HG02763 (cell line): ENCODE measurements at regions not wholly inside any gene's neighbourhood (a gene's known extent, or its start where the extent isn't known, plus 50 kb on each side); places are given as distances from the start of the nearest gene placed in this dataset.
A peak's percentile ranks its signal among the peaks of the same experiment; 100 is the strongest.

Source experiments
- ATAC-seq: cut with Tn5 transposase; IDR thresholded peaks from one replicate; pipeline ENCODE4 v1.9.1; 2021; ENCODE audit warnings: mild to moderate bottlenecking, moderate library complexity; ENCODE audit not compliant: unreplicated experiment

DNA sequence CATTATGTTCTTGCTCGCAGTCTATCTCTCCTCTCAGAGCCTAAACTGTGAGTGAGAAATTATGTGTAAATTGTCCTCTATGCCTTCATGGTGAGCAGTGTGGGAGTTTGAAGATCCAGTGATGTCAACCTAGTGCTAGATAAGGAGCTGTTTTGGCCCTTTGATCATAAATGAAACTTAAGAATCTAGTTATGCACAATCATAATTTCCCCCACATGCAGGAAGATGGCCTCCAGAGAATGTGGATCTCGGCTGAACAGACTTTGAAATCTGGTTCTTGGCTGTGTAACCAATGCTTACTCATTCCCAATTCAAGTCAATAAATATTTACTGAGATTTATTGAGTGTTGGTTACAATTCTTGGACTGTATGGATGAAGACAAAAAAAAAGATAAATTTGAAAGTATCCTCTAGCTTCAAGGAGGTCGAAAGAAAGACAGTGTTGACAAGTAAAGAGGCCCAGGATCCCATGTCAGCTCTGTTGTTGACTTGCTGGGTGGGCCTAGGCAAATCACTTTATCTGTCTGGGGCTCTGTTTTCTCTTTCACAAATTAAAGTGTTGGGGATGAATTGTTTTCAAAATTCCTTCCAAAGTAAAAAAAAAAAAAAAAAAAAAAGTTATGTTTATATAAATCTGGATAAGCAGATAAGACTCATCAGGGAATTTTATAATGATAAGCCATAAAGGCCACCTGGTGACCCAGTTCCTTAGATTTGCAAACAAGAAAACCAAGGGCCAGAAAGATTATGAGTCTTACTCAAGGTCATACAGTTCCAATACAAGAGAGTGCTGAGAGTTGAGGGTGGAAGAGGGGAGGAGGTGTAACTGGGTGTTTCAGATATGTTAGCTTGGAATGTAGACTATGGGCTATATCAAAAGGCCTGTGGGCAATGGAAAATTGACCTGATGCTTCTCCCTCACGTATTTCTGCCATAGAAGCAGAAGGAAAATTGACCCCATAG is 969.9 kb downstream of the KCNMA1 start:
- ATAC-seq, result no peak

DNA sequence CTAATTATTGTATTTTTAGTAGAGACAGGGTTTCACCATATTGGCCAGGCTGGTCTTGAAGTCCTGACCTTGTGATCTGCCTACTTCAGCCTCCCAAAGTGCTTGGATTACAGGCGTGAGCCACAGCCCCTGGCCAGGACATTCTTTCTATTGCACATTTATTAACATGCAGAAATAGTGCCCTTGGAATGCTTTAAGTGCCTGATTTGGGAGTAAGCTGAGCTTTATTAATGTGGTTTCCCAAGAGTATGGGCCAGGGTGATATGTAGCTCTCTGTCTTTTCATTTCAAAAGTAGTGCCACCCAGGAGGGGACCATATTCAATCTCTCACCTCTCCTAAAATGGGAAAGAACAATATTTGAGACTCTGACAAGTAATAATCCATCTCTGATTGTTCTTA is 970.7 kb downstream of the KCNMA1 start:
- no peak for ATAC-seq

DNA sequence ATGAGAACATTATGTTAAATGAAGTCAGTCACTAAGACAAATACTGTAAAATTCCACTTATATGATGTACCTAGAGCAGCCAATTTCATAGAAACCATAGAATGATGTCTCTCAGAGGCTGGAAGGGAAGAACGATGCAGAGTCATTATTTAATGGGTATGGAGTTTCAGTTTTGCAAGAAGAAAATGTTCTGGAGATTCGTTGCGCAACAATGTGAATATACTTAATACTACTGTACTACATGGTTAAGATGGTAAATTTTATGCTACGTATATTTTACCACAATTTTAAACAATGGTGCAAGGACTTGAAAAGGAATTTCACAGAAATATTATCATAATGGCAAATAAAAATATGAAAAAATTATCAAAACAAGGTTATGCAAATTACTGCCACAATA is 972.6 kb downstream of the KCNMA1 start:
- no peak for ATAC-seq

DNA sequence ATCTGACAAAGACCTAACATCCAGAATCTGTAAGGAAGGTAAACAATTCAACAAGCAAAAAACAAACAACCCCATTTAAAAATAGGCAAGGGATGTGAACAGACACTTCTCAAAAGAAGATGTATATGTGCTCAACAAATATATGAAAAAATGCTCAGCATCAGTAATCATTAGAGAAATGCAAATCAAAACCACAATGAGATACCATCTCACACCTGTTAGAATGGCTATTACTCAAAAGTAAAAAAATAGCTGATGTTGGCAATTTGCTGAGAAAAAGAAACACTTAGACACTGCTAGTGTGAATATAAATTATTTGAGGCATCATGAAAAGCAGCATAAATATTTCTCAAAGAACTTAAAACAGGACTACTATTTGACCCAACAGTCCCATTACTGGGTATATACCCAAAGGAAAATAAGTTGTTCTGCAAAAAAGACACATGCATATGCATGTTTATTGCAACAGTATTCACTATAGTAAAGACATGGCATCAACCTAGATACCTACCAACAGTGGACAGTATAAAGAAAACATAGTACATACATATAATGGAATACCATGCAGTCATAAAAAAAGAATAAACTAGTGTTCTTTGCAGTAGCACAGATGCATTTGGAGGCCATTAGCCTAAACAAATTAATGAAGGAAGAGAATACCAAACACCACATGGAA is 980.1 kb downstream of the KCNMA1 start:
- ATAC-seq, result no peak

DNA sequence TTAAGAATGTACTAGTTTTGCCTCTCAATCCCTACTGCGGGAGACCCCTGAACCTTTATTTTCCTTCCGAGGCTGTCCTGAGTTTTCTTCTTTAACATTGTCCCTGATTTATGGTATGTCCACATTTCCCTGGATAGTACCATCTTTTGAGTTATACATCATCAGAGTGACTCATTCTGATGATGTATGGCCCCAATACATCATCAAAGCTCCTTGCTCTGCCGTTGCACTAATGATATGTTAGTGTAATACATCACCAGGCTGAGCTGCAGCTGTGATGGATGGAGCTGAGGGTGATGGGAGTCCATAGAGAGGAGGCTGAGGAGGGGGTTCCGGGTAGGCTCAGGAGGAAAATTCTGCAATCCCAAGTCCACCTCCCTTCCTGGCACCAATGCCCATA is 986.5 kb downstream of the KCNMA1 start:
- ATAC-seq, result no peak

DNA sequence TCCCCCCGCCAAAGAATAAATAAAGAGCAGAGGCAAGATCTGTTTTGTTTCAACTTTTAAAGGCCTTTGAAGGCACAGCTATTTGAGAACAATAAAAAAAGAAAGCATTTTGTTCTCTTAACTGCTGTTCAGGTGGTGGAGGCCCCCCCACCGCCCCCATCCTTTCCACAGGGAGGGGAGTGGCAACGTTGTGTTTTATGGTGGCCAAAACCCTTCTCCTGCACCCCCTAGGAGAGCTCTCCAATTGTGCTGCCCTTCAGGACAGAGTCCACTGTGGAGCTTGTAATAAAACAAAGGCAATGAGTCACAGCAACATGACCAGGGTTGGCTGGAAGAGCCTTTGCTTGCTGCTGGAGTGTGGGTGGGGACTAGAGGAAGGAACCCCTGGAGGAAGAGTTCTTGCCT is 987.9 kb downstream of the KCNMA1 start:
- no peak for ATAC-seq

DNA sequence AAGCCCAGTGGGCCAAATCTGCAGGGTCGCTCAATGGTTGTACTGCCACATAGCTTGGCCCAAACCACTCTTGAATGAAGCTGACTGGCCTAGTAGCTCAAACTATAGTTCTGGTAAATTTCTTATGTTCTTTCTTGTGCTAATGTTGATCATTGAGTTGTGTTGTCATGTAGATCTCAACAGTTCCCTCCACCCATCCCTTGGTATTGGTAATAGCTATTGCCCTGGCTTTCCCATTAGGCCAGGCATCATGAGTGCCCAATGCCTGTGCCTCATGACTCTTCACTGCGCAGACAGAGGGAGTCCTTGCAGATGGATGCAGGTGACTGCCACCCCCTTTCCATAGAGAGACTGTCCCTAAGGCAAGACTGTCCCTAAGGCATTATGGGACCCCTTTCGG is 988.4 kb downstream of the KCNMA1 start:
- no peak for ATAC-seq

DNA sequence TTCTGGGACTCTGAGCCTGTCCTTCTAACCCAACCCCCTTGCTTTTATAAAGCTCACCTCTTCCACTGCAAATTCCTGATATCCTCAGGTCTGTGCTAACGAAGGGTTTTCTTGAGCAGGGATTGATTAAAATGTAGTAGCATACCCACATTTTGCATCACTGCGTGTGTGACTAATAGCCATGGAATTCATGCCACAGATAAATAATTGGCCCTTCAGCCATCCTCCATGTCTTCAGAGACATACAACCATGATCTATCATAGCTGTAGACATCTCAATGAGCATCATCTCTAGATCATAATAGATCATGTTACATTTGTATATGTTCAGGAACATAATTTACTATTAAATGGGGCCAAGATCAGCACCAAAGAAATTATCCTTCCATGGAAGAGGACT is 990.3 kb downstream of the KCNMA1 start:
- ATAC-seq, result no peak

DNA sequence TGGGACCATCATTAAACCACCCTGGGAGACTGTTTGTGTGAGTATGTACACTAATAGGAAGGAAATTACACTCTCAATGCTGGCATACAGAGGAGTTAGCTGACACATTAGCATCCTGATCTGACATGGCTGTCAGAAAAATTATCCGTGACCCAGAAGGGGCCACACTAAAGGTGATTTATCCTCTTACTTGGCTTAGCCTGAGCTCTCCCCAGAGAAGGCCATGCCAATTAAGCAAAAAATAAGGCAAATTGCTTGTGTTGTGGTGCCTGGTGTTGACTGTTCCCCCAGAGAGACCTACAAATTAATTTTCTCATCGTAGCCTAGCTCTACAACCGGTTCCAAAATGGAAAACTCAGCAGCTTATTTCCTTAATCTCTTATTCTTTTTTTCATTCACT is 992.3 kb downstream of the KCNMA1 start:
- ATAC-seq, result no peak

DNA sequence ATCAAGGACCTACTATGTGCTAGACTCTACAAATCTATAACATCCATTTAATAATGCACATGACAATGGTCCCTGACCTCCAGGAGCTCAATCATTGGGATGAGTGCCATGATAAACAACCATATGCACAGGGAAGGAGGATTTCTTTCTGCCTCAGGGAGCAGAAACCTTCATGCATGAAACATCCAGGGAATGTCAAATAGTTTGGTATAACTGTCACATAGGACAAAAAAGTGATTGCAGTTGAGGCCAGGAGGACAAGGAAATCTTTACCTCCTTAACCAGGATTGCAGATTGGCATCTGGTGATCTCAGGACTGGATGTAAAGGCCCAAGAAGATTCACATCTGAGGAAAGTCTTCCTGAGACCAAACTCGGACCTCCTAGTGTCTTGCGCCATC is 993.1 kb downstream of the KCNMA1 start:
- no peak for ATAC-seq

DNA sequence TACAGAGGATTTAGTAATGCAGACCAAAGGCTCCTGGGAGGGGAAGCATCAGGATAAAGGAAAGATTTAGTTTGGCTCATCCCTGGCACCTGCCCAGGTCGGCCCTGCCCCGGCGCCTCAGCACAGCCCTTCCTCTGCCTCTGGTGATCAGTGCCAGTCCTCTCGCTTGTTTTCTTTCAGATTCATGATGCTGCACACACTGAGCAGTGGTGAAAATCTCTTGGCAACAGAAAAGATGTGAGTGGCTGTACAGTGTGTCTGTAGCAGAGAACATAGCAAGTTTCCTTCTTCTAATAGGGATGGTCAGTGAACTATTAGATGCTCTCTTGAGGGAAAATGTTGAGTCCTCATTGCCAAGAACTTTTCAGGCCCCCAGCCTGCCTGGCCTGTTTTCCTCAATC is 994.1 kb downstream of the KCNMA1 start:
- ATAC-seq, result no peak

DNA sequence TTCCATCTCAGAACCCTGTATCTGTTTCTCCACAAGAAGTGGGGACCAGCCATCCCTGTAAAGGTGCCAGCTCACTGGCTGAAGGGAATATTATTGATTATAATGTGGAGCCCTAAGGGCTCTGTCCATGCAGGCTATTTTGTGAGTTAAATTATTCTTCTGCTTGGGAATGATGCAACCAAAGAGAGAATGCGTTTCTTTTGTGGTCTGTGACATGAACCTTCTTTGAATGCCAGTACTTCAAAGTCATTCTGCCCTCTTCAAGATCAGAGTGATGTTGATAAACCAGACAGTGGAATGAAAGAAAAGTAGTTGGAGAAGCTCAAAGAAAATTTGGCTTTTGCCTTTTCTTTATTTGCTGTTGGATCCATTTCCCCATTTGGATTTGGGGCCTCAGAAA is 995.2 kb downstream of the KCNMA1 start:
- no peak for ATAC-seq

DNA sequence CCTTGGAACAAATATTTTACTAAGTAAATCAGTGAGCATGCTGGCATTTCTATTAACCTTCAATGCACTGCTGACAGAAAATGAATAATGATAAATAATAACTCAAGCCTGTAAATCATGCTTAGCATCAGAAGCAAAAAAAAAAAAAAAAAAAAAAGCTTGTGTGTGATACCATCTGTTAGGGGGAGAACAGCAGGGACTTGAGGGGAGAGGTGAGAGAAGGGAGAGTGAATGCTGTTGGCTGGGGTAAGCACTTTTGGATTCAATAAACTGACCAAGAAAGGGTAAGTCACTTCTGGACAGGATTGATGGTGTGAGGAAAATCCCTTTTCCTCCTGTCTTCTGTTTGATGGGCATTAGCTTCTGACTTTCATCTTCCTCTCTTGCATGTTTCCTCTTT is 996.4 kb downstream of the KCNMA1 start:
- no peak for ATAC-seq

DNA sequence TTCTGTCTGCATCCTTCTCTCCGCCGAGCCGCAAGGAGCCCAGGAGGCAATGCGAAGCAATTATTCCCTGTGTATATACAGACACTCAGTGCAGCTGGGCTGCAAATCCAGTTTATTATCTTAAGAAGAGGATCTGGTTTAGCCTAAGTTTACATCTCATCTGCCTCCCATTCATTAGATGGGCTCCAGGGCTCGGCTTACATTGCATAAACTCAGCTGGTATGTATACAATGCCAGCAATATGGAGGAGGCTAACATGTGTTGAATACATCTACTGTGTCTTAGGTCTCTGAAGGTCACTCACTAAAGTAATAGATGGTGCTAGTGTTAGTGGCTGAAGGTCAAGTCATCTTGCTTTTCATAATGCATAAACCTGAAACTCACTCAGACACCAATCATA is 996.8 kb downstream of the KCNMA1 start:
- no peak for ATAC-seq

DNA sequence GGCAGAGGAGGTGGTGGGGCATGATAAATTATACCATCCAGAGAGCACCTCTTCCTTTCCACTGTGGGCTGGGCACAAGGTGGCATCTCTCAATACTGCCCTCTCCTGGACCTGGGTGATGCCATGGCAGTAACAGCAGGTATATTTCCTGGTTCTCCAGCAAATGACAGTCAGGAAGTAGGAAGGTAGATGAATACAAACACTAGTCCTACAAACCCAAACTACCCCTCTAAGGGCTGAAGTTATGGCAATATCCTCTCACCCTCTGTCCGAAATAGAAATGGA is 1004.9 kb downstream of the KCNMA1 start:
- no peak for ATAC-seq

DNA sequence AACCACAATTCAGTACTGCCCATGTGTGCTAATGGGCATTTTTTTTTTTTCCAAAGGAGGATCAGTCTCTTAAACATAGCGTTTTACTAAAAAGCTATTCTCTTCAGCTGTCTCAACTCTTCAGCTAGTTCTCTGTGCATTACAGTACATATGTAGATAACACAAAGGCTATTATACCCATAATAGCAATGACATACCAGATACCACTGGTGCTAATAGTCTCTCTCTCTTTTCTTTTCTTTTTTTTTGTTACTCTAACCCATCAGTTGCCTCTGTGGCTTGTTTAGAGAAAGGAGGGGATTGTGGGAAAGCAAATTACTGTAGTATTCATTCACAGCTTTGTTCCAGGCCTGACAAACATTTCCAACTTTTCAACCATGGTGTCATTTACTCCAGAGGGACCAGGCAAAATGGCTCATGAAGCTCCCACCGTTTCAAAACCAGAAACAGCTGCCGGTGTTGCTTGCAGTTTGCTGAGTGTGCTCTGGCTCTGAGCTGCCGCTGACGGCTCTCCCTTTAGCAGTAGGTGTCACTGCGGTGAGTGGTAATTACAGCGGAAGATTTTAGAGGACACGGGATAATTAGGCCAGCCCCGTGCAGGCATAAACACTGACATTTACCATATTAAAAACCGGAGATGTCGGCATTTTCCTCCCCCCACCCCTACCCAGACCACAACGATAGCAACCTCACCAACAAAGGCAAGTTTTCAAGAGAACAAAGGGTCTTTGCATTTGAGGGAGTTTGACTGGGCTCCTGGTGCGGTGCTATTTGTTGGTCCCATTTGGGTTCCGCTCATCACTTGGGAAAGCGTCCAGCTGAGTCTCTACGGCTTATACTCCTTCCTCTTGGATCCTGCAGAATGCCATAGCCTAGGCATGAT is 1005.5 kb downstream of the KCNMA1 start:
- no peak for ATAC-seq

DNA sequence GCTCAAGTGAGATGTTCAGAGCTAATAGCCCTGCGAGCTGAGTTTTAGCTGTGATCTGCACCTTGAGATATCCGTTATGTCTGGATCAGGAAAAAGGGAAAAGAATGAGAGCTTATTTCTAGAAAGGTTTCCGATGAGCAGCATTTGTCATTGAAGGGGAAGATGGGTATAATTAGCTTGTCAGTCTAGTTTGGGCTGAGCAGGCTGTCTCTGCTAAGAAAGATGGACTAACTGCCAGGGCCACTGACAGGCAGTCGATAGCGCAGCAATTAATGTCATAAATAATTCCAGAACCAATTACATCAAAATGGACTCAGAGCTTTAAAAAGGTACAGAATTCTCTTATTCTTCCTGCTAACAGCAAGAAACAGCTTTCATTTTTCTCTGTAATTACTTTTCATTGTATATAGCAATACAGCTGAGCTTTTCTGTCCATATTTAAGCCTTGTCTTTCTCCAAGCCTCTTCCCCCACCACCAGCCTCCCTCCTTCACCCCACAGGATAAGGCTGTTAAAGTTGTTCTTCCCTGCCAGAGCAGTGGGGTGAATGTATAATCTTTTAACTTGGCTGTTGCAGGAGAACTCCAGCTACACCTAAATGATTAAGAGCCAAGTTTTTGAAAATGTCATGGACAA is 1006.5 kb downstream of the KCNMA1 start:
- no peak for ATAC-seq

DNA sequence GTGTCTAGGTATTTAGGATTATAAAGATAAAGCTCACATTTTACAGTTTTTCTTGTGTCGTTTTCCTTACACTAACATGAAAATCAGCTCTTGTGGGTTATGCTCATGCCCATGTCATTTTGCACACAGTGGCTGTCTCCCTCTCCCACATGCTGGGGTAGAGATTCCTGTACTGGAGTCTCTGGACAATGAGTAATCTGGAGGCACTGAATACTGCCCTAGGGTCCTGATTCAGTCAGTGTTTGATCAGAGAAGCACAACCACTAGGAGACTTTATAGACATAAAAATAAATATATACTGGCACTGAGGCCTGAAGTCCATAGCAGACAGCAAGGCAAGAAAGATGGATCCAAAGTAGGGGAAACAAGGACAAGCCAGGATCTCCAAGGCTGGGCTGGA is 1008.8 kb downstream of the KCNMA1 start:
- no peak for ATAC-seq

DNA sequence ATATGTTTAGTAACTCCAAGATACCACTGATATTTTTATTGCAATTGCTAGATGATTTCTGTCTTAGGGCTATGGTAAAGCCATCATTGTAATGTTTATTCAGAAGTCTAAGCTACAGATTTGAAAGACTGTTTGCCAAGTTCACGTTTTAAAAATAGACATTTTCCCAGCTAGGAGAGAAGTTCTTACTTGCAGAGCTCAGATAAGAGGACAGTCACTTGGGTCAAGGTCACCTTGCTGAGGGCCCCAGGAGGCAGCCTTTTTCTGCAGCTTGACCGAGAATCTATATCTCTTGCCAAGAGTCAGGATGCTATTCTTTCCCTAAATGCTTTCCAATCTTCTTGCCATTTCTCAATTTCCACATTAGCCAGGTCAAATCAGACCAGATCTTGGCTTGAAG is 1011.2 kb downstream of the KCNMA1 start:
- no peak for ATAC-seq

DNA sequence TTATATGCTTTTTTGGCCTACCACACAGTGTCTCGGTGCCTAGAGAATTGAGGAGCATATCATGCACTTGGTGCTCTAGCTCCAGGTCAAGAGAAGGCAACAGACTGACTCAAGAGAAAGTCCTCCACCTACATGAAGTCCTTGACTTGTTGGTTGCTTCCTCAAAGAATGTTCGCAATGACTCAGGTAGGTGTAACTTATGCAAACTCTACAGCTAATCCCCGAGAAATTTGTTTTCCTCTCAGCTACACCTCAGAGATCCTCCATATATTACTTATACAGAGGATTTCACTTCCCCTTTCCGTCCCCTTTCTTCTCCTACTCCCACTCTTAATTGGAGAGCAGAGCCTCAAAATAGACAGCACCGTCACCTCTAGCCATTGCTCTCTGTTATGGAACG is 1013.1 kb downstream of the KCNMA1 start:
- peak; percentile 87 for ATAC-seq
